ENCODE measurements at regions not wholly inside any gene's neighbourhood (a gene's known extent, or its start where the extent isn't known, plus 50 kb on each side); places are given as distances from the start of the nearest gene placed in this dataset.
"Not testable (repeated sequence)": the region's sequence is repeated elsewhere in the genome, so short reads cannot be mapped to it uniquely, and the experiment has no call there.

DNA sequence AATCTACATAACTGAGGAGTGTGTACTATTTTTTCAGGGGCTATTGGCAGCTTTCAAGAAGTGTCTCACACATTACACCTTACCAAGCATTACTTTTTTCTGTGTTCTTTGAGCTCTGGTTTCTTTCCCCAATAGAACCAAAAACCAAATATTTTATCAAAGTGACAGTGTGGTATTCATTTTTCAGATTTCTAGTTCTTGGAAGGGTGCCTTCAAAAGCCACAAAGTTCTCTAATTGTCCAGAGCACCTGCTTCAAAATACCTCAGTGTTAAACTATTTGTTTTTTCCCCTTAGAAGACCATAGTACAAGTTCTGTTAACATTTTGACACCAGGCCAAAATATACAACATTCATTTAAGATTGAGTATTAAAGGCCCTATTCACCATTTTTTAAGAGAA lies 515.7 kb downstream of the ETNK1 start:
- no peak for TF ChIP-seq POLR2A (IDR thresholded peaks at IDR 0.05)
- TF ChIP-seq, protein P1, sequence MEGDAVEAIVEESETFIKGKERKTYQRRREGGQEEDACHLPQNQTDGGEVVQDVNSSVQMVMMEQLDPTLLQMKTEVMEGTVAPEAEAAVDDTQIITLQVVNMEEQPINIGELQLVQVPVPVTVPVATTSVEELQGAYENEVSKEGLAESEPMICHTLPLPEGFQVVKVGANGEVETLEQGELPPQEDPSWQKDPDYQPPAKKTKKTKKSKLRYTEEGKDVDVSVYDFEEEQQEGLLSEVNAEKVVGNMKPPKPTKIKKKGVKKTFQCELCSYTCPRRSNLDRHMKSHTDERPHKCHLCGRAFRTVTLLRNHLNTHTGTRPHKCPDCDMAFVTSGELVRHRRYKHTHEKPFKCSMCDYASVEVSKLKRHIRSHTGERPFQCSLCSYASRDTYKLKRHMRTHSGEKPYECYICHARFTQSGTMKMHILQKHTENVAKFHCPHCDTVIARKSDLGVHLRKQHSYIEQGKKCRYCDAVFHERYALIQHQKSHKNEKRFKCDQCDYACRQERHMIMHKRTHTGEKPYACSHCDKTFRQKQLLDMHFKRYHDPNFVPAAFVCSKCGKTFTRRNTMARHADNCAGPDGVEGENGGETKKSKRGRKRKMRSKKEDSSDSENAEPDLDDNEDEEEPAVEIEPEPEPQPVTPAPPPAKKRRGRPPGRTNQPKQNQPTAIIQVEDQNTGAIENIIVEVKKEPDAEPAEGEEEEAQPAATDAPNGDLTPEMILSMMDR (IDR thresholded peaks at IDR 0.05): no peak
- TF ChIP-seq POLR2AphosphoS5 (IDR thresholded peaks at IDR 0.05): no peak
- no peak for TF ChIP-seq EP300 (IDR thresholded peaks at IDR 0.05)
- Histone ChIP-seq H3K9me3 (peaks cover 0 to 5% (median 0%) of the 10 kb centered on the region in 3 donors), H3K4me3 (no peak overlapping the region), H3K27ac (no peak overlapping the region), H3K4me1 (no peaks in the 10 kb centered on the region), H3K36me3 (no peaks in the 10 kb centered on the region), H3K27me3 (no peaks in the 10 kb centered on the region)
- no peak for ATAC-seq

DNA sequence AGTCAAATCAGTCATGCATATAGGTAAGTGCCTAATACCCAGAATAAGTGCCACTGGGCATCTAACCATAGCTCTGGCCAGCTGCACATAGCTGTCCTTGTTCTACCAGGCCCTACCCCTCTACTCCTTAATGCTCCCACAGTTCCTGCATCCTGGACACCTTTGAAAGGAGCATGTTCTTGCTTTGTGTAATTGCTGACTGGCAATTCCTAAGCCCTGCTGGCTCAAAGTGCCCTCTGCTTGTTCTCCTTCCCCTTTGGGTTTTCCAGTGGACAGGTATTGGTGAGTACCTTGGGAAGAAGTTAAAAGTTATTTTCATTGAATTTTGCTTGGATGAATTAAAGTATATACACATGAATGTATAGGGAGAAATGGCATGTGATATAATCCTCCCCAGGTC lies 516.4 kb downstream of the ETNK1 start:
- H3K4me3 ChIP-seq: no peak overlapping the region

GRCh38 chr12:23146070-23146469 lies 521.1 kb downstream of the ETNK1 start:
- peaks cover 0 to 11% (median 0%) of the 10 kb centered on the region in 3 donors for H3K9me3 ChIP-seq
- WGBS, 2 donors (ENCODE audit: low coverage in 1 of 2): 87 to 89% methylated on average over 9 to 10 of the region's 15 CpGs
- H3K4me1 ChIP-seq, H3K4me3 ChIP-seq, ATAC-seq, H3K27me3 ChIP-seq, H3K27ac ChIP-seq, H3K36me3 ChIP-seq: not testable (repeated sequence)

More for the DNA sequence above, 516.4 kb downstream of the ETNK1 start:
- Histone ChIP-seq H3K27ac (no peak overlapping the region), H3K27me3 (no peaks in the 10 kb centered on the region), H3K36me3 (no peaks in the 10 kb centered on the region), H3K9me3 (peaks cover 0 to 10% (median 0%) of the 10 kb centered on the region in 3 donors), H3K4me1 (no peaks in the 10 kb centered on the region)
- no peak for ATAC-seq
- TF ChIP-seq POLR2AphosphoS5 (IDR thresholded peaks at IDR 0.05) (no peak), POLR2A (IDR thresholded peaks at IDR 0.05) (no peak), EP300 (IDR thresholded peaks at IDR 0.05) (no peak)
- TF ChIP-seq, protein P1 (IDR thresholded peaks at IDR 0.05): no peak

DNA sequence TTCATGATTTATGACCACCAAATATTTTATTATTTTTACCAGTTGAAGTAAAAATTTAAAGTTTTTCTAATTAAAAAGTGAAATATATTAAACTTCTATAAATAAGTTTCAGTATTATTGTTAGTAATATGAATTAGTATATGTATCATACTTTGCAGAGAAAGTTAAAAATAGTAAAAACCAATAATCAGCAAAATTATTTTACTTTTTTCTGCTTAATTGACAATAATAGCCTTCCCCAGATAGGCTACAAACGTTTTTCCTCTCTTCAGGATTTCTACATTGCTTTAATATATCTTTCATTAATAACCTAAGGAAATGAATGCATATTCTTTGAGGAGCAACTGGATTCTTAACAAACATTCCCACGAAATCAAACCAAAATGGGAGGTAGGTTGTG lies 543.5 kb downstream of the ETNK1 start:
- Histone ChIP-seq H3K4me3 (no peak overlapping the region), H3K27me3 (no peaks in the 10 kb centered on the region), H3K27ac (no peak overlapping the region), H3K36me3 (no peaks in the 10 kb centered on the region), H3K9me3 (peaks cover 0 to 6% (median 0%) of the 10 kb centered on the region in 3 donors), H3K4me1 (no peaks in the 10 kb centered on the region)
- TF ChIP-seq, protein P1 (IDR thresholded peaks at IDR 0.05): no peak
- no peak for ATAC-seq
- WGBS, 2 donors (ENCODE audit: low coverage in 1 of 2): 42 to 50% methylated on average over 2 of the region's 2 CpGs

- Histone ChIP-seq H3K9me3 (peaks cover 0 to 6% (median 0%) of the 10 kb centered on the region in 3 donors), H3K27me3 (no peaks in the 10 kb centered on the region), H3K4me1 (no peaks in the 10 kb centered on the region), H3K4me3 (no peak overlapping the region), H3K27ac (no peak overlapping the region), H3K36me3 (no peaks in the 10 kb centered on the region)
- WGBS, 2 donors (ENCODE audit: low coverage in 1 of 2): 32 to 47% methylated on average over 4 of the region's 4 CpGs
- ATAC-seq: no peak
- TF ChIP-seq POLR2AphosphoS5 (IDR thresholded peaks at IDR 0.05): no peak
- TF ChIP-seq EP300 (IDR thresholded peaks at IDR 0.05): no peak
- TF ChIP-seq, protein P1 (IDR thresholded peaks at IDR 0.05): no peak
- no peak for TF ChIP-seq POLR2A (IDR thresholded peaks at IDR 0.05)
These were observed 544.2 kb downstream of the ETNK1 start for GRCh38 chr12:23169012-23169695.
